ENCODE measurements at regions not wholly inside any gene's neighbourhood (a gene's known extent, or its start where the extent isn't known, plus 50 kb on each side); places are given as distances from the start of the nearest gene placed in this dataset.
A peak's percentile ranks its signal among the peaks of the same experiment; 100 is the strongest.

DNA sequence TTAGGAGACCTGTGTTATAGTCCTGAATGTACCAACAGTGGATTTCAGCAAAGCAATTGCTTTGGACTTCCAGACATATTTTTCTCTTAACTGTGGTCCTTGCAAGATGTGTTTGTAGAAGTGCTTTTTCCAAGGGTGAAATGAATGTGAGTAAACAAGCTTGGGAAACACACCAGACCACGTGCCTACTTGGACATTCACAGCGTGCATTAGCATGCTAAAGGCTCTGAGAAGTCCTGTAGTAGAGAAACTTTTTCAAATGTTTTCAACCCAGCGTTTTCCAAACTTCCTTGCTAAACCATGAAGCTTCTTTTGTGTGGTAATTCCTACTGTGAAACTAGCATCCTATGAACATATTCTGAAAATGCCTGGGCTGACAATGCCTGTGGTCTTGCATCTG lies 91.2 kb upstream of the DBX1 start:
- ATAC-seq, result no peak
- TF ChIP-seq ISL1 (CRISPR knock-in tag; IDR thresholded peaks at IDR 0.05) (no peak), OSR1 (CRISPR knock-in tag; IDR thresholded peaks at IDR 0.05) (no peak), ZFP3 (CRISPR knock-in tag; IDR thresholded peaks at IDR 0.05) (no peak), BACH2 (CRISPR knock-in tag; IDR thresholded peaks at IDR 0.05; ENCODE audit: borderline replicate concordance) (no peak), ZNF70 (CRISPR knock-in tag; IDR thresholded peaks at IDR 0.05) (no peak), GLIS3 (CRISPR knock-in tag; IDR thresholded peaks at IDR 0.05) (no peak), SNAI2 (CRISPR knock-in tag; IDR thresholded peaks at IDR 0.05) (no peak), TOX (CRISPR knock-in tag; IDR thresholded peaks at IDR 0.05; ENCODE audit: borderline replicate concordance) (no peak), CREB5 (CRISPR knock-in tag; IDR thresholded peaks at IDR 0.05; ENCODE audit: low read depth) (no peak), PPARA (CRISPR knock-in tag; IDR thresholded peaks at IDR 0.05; ENCODE audit: borderline replicate concordance) (no peak), ARNTL (CRISPR knock-in tag; IDR thresholded peaks at IDR 0.05; ENCODE audit: borderline replicate concordance, low read depth) (no peak), CSDC2 (CRISPR knock-in tag; IDR thresholded peaks at IDR 0.05) (no peak)
- TF ChIP-seq, protein P1, sequence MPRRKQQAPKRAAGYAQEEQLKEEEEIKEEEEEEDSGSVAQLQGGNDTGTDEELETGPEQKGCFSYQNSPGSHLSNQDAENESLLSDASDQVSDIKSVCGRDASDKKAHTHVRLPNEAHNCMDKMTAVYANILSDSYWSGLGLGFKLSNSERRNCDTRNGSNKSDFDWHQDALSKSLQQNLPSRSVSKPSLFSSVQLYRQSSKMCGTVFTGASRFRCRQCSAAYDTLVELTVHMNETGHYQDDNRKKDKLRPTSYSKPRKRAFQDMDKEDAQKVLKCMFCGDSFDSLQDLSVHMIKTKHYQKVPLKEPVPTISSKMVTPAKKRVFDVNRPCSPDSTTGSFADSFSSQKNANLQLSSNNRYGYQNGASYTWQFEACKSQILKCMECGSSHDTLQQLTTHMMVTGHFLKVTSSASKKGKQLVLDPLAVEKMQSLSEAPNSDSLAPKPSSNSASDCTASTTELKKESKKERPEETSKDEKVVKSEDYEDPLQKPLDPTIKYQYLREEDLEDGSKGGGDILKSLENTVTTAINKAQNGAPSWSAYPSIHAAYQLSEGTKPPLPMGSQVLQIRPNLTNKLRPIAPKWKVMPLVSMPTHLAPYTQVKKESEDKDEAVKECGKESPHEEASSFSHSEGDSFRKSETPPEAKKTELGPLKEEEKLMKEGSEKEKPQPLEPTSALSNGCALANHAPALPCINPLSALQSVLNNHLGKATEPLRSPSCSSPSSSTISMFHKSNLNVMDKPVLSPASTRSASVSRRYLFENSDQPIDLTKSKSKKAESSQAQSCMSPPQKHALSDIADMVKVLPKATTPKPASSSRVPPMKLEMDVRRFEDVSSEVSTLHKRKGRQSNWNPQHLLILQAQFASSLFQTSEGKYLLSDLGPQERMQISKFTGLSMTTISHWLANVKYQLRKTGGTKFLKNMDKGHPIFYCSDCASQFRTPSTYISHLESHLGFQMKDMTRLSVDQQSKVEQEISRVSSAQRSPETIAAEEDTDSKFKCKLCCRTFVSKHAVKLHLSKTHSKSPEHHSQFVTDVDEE (CRISPR knock-in tag; IDR thresholded peaks at IDR 0.05), result no peak
- TF ChIP-seq, protein P2, sequence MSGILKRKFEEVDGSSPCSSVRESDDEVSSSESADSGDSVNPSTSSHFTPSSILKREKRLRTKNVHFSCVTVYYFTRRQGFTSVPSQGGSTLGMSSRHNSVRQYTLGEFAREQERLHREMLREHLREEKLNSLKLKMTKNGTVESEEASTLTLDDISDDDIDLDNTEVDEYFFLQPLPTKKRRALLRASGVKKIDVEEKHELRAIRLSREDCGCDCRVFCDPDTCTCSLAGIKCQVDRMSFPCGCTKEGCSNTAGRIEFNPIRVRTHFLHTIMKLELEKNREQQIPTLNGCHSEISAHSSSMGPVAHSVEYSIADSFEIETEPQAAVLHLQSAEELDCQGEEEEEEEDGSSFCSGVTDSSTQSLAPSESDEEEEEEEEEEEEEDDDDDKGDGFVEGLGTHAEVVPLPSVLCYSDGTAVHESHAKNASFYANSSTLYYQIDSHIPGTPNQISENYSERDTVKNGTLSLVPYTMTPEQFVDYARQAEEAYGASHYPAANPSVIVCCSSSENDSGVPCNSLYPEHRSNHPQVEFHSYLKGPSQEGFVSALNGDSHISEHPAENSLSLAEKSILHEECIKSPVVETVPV (CRISPR knock-in tag; IDR thresholded peaks at IDR 0.05), result no peak
- TF ChIP-seq, protein P3, sequence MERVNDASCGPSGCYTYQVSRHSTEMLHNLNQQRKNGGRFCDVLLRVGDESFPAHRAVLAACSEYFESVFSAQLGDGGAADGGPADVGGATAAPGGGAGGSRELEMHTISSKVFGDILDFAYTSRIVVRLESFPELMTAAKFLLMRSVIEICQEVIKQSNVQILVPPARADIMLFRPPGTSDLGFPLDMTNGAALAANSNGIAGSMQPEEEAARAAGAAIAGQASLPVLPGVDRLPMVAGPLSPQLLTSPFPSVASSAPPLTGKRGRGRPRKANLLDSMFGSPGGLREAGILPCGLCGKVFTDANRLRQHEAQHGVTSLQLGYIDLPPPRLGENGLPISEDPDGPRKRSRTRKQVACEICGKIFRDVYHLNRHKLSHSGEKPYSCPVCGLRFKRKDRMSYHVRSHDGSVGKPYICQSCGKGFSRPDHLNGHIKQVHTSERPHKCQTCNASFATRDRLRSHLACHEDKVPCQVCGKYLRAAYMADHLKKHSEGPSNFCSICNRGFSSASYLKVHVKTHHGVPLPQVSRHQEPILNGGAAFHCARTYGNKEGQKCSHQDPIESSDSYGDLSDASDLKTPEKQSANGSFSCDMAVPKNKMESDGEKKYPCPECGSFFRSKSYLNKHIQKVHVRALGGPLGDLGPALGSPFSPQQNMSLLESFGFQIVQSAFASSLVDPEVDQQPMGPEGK (CRISPR knock-in tag; IDR thresholded peaks at IDR 0.05; ENCODE audit: borderline replicate concordance), result no peak

GRCh38 chr11:20250644-20251247 lies 90.5 kb upstream of the DBX1 start:
- TF ChIP-seq ISL1 (CRISPR knock-in tag; IDR thresholded peaks at IDR 0.05), result peak; percentile 95
- 0 out of 2 replicates have a peak, but pooled peaks have one; percentile 9 for TF ChIP-seq SNAI2 (CRISPR knock-in tag; IDR thresholded peaks at IDR 0.05)
- TF ChIP-seq, protein P2 (CRISPR knock-in tag; IDR thresholded peaks at IDR 0.05), result no peak
- no peak for TF ChIP-seq ZNF70 (CRISPR knock-in tag; IDR thresholded peaks at IDR 0.05)
- TF ChIP-seq ZNF565 (CRISPR knock-in tag; conservative IDR thresholded peaks at IDR 0.05; ENCODE audit: low read depth), result no peak
- TF ChIP-seq, protein P1 (CRISPR knock-in tag; IDR thresholded peaks at IDR 0.05), result peak; percentile 89
- peak; percentile 31; the same call in 1 of the 2 replicates for TF ChIP-seq CREB5 (CRISPR knock-in tag; IDR thresholded peaks at IDR 0.05; ENCODE audit: low read depth)
- ATAC-seq, result no peak

Data from SK-N-SH treated with all-trans-retinoic acid at 6 μM for 48 hours (cell line).